Right lobe of liver (tissue), 4 donors: ENCODE measurements at regions not wholly inside any gene's neighbourhood (a gene's known extent, or its start where the extent isn't known, plus 50 kb on each side); places are given as distances from the start of the nearest gene placed in this dataset.

Experiments used
- CTCF ChIP-seq, 4 donors: fragments of 200-600 bp in 3 of 4; fragments of 450-650 bp in 1 of 4; IDR thresholded peaks; one replicate each; pipeline versions ENCODE4 v1.5.1 to v1.8.0; 2016 to 2022; ENCODE audit warnings: antibody characterized with exemption in 4 of 4, mild to moderate bottlenecking in 2 of 4
- POLR2A ChIP-seq: fragments of 450-650 bp; IDR thresholded peaks from one replicate; pipeline ENCODE4 v1.6.1; 2017; ENCODE audit warnings: antibody characterized with exemption, mild to moderate bottlenecking
- donor health status: DM: no; HTN: no; CAD: no.
- donor health status: DM: no; HTN: no; CAD: no.
- donor health status: DM: no; HTN: yes; CAD: no.

- TF ChIP-seq CTCF (IDR thresholded peaks at IDR 0.05) (no peak), POLR2A (no peak)
Measured at GRCh38 chr18:25449046-25449445, 97.1 kb upstream of the ZNF521 start.
